ENCODE measurements at regions not wholly inside any gene's neighbourhood (a gene's known extent, or its start where the extent isn't known, plus 50 kb on each side); places are given as distances from the start of the nearest gene placed in this dataset.

GRCh38 chr20:6471871-6472270, 295.6 kb upstream of the BMP2 start:
- no peaks in the 10 kb centered on the region for H3K27me3 ChIP-seq
- no peak overlapping the region for H3K27ac ChIP-seq
- TF ChIP-seq CTCF (IDR thresholded peaks at IDR 0.05) = no peak
- H3K4me3 ChIP-seq (ENCODE audit: low read depth in 1 of 2, low read length in 1 of 2) = no peak overlapping the region
- no peaks in the 10 kb centered on the region for H3K9me3 ChIP-seq
- no peaks in the 10 kb centered on the region for H3K36me3 ChIP-seq
- H3K4me1 ChIP-seq (ENCODE audit: control insufficient read depth in 1 of 2, insufficient read depth in 1 of 2, low read depth in 1 of 2, low read length in 1 of 2) = no peaks in the 10 kb centered on the region

DNA sequence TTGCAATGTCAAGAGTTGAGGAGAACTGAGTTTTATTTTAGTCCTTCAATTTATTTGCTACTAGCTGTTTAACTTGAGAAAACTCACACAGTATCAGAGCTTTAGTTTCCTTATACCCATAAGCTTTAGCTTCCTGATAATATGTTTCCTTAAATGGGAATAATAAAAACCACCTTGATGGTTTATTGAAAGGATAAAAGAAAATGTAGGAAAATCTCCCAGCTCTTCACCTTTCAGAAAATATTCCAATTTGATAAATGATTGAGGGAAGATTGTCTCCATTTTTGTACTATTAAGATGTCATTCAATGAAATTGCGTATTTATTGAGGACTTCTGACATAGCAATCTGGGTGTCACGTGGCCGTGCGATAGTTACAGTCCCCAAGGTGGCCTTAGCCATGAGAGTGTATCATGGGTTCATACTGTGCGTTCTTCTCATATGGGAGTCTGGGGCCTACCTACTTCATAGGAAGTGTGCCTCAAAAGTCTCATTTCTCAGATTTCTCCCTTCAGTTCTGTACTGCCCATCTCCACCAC, 296.3 kb upstream of the BMP2 start:
- Histone ChIP-seq H3K4me1 (ENCODE audit: control insufficient read depth in 1 of 2, insufficient read depth in 1 of 2, low read depth in 1 of 2, low read length in 1 of 2) (no peaks in the 10 kb centered on the region), H3K27me3 (no peaks in the 10 kb centered on the region), H3K4me3 (ENCODE audit: low read depth in 1 of 2, low read length in 1 of 2) (no peak overlapping the region), H3K9me3 (no peaks in the 10 kb centered on the region), H3K36me3 (no peaks in the 10 kb centered on the region), H3K27ac (no peak overlapping the region)
- TF ChIP-seq CTCF (IDR thresholded peaks at IDR 0.05) = no peak

DNA sequence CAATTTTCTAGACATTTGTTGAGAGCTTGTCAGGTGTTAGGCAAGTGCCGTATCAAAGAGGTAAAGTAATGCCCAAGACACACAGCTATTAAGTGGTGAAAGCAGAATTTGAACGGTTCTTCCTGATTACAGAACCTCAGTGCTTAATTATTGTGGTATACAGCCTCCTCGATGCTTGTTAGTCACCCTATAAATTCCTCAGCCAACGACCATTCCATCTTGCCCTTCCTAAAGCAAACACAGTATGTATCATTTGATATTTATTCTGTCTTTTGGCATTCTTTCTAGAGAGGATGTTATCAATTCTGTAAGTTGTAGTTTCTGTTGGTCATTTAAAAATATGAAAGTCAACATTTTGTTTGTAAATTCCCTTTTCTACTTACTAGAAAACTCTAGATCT, 297.8 kb upstream of the BMP2 start:
- Histone ChIP-seq H3K27ac (no peak overlapping the region), H3K4me3 (ENCODE audit: low read depth in 1 of 2, low read length in 1 of 2) (no peak overlapping the region), H3K27me3 (no peaks in the 10 kb centered on the region), H3K36me3 (no peaks in the 10 kb centered on the region), H3K4me1 (ENCODE audit: control insufficient read depth in 1 of 2, insufficient read depth in 1 of 2, low read depth in 1 of 2, low read length in 1 of 2) (no peaks in the 10 kb centered on the region), H3K9me3 (no peaks in the 10 kb centered on the region)
- no peak for TF ChIP-seq CTCF (IDR thresholded peaks at IDR 0.05)

DNA sequence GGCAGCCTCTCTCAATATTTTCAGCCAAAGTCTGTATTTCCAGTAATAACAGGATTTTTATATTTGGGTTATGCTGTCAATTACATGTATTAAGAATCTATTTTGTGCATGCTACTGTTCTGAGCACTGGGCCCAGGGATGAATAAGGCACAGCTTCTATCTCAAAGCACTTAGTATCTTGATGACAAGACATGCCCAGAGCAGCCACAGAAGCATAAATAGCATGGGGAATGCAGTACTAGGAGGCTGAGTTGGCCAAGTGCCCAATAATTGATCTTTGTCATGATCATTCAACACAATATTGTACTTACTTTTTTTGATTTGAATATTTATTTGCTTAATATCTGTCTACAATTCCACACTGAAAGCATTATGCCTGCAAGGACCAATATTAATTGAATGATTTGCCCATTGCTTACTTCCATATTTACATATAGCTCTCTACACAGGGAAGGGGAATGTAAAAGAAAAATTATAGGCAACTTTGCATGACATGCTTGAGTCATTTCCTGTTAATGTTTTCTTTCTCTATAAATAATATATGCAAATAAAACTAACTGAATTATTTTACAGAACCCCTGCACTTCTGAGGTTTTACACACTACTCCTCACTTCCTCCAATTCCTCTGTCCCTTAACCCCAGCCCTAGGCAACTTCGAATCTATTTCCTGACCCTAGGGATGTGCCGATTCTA, 298.9 kb upstream of the BMP2 start:
- Histone ChIP-seq H3K36me3 (no peaks in the 10 kb centered on the region), H3K27me3 (no peaks in the 10 kb centered on the region), H3K27ac (no peak overlapping the region), H3K4me1 (ENCODE audit: control insufficient read depth in 1 of 2, insufficient read depth in 1 of 2, low read depth in 1 of 2, low read length in 1 of 2) (no peaks in the 10 kb centered on the region), H3K9me3 (no peaks in the 10 kb centered on the region), H3K4me3 (ENCODE audit: low read depth in 1 of 2, low read length in 1 of 2) (no peak overlapping the region)
- TF ChIP-seq CTCF (IDR thresholded peaks at IDR 0.05) = no peak

- no peaks in the 10 kb centered on the region for H3K27me3 ChIP-seq
- no peaks in the 10 kb centered on the region for H3K4me1 ChIP-seq (ENCODE audit: control insufficient read depth in 1 of 2, insufficient read depth in 1 of 2, low read depth in 1 of 2, low read length in 1 of 2)
- H3K9me3 ChIP-seq = no peaks in the 10 kb centered on the region
- H3K36me3 ChIP-seq = no peaks in the 10 kb centered on the region
- no peak overlapping the region for H3K27ac ChIP-seq
- H3K4me3 ChIP-seq (ENCODE audit: low read depth in 1 of 2, low read length in 1 of 2) = no peak overlapping the region
- no peak for TF ChIP-seq CTCF (IDR thresholded peaks at IDR 0.05)
Observed at GRCh38 chr20:6467562-6467961, 299.9 kb upstream of the BMP2 start.

All from neutrophil (primary cell).